VCaP (cell line): ENCODE measurements at regions not wholly inside any gene's neighbourhood (a gene's known extent, or its start where the extent isn't known, plus 50 kb on each side); places are given as distances from the start of the nearest gene placed in this dataset.
A peak's percentile ranks its signal among the peaks of the same experiment; 100 is the strongest.

Source experiments
- H3K27ac ChIP-seq: fragments of 450-650 bp; 2 replicates; pipeline ENCODE4 v1.5.1; 2017
- TF ChIP-seq, protein P1 (sequence below): fragments of 450-650 bp; conservative IDR thresholded peaks from 2 replicates; pipeline ENCODE4 v1.5.1; 2017; ENCODE audit warnings: mild to moderate bottlenecking, moderate library complexity

DNA sequence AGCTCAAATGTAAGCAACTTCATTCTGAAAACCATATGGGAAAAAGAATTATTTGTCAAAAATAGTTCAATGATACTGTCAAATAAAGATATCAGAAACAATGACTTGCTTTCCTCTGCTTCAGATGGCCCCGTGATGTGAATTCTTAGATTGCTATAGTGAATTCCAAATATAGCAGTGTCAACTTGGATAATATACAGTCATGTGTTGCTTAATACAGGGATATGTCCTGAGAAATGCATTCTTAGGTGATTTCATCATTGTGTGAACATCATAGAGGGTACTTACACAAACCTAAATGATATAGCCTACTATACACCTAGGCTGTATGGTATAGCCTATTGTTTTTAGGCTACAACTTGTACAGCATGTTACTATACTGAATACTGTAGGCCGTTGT is 108.7 kb upstream of the MIS18BP1 start:
- TF ChIP-seq, protein P1, sequence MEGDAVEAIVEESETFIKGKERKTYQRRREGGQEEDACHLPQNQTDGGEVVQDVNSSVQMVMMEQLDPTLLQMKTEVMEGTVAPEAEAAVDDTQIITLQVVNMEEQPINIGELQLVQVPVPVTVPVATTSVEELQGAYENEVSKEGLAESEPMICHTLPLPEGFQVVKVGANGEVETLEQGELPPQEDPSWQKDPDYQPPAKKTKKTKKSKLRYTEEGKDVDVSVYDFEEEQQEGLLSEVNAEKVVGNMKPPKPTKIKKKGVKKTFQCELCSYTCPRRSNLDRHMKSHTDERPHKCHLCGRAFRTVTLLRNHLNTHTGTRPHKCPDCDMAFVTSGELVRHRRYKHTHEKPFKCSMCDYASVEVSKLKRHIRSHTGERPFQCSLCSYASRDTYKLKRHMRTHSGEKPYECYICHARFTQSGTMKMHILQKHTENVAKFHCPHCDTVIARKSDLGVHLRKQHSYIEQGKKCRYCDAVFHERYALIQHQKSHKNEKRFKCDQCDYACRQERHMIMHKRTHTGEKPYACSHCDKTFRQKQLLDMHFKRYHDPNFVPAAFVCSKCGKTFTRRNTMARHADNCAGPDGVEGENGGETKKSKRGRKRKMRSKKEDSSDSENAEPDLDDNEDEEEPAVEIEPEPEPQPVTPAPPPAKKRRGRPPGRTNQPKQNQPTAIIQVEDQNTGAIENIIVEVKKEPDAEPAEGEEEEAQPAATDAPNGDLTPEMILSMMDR = no peak
- no peak overlapping the region for H3K27ac ChIP-seq

DNA sequence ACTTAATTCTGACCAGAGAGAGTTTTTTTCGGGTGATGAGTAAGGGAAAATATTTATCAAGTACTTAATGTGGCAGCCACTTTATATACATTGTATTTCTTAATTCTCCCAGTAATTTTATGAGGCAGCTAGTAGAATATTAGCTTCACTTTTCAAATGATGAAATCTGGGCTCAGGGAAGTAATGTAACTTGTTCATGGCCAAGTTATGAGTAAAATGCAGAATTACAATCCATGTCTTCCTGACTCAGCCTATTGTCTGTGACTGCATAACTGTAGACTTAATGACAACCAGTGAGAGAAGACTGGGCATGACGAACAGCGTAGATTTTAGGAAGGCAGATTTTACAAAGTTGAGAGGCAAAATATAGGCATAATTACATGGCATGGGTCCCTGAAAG is 106.7 kb upstream of the MIS18BP1 start:
- TF ChIP-seq, protein P1 = no peak
- no peak overlapping the region for H3K27ac ChIP-seq

DNA sequence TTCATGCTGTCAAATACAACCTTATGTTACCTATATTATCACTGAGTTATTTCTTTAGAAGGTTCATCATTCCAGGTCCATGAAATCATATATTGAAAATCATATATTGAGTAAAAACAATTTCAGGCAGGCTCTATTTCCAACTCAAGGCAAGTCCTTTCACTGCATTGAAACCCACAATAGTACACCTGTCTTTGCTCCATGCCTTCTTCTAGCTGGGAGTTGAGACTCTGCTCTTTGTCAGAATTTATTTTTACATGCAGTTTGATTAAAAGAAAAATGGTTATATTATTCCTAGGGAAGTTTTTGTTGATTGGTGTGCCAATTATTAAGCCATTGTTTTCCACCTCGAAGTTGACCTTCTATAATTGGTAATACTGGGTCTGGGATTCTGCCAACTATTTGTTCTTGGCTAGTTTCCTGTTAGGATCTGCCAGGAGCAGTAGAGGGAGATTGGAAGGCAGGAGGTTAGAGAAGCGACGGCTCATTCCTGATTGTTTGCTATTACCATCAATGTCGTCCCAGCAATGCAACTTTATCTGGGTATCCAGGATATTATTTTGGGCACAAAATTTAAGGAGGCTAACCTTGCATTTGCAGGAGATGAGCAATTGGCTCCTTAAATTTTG is 79.5 kb upstream of the MIS18BP1 start:
- TF ChIP-seq, protein P1 = no peak

DNA sequence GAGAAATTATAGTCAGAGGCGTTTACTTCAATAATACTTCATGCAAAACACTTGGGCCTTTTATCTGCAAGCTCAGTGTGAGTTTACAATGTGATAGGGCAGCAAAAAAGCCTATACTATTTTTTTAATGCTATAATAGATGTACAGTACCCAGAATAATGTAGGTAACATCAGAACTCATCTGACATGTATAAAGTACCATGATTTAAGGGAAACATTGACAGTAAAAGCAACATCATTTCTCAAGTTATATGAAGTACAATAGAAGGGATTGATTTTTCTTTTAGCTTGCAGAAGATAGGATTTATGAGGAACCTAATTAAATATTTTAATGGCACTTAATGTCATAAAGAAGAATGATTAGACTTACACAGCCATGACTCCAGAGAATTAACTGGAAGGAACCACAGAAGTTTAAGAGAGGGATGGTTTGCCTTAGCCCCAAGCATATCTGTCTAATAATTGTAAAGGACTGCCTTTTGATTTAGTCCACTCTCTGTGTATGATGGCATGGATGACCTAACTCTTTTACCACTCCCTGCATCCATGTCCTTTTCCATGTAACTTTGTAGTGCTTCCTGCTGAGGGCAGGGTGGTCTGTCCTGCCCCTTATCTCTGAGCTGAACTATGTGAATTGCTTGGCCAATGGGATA is 55.9 kb upstream of the MIS18BP1 start:
- no peak overlapping the region for H3K27ac ChIP-seq
- TF ChIP-seq, protein P1 = no peak

More for the DNA sequence above, 79.5 kb upstream of the MIS18BP1 start:
- peak overlapping the region; percentile 11 for H3K27ac ChIP-seq
